Ishikawa (cell line): ENCODE measurements at regions not wholly inside any gene's neighbourhood (a gene's known extent, or its start where the extent isn't known, plus 50 kb on each side); places are given as distances from the start of the nearest gene placed in this dataset.

Source experiments
- CREB1 ChIP-seq: IDR thresholded peaks from 2 replicates; pipeline ENCODE4 v1.6.1; 2012; ENCODE audit warnings: low read depth
- MAX ChIP-seq: IDR thresholded peaks from 2 replicates; pipeline ENCODE4 v1.6.1; 2012
- REST ChIP-seq: IDR thresholded peaks from 2 replicates; pipeline ENCODE4 v1.6.1; 2012; ENCODE audit warnings: low read depth, mild to moderate bottlenecking
- ZBTB7A ChIP-seq: IDR thresholded peaks from 2 replicates; pipeline ENCODE4 v1.6.1; 2012; ENCODE audit warnings: low read depth

DNA sequence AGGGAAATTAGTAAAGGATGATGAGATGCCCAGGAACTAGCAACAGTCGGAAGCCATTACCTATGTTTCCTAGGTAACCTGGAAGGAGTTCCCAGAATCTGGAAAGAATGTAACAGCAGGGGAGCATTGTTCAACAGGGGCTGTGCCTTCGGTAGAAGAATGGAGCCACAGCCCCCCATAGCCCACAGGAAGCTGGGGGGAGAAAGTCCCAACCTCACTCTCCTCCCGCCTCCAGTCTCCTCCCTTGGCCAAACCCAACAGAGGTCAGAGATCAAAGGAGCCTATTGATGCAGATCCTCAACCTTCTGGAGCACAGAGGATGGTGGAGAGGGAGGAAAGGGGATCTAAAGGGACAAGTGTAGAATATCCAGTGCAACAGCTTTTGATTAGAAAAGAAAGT lies 131.5 kb upstream of the SLC44A3 start:
- no peak for TF ChIP-seq ZBTB7A
- no peak for TF ChIP-seq MAX
- TF ChIP-seq REST = no peak
- TF ChIP-seq CREB1 = no peak
